ENCODE measurements at regions not wholly inside any gene's neighbourhood (a gene's known extent, or its start where the extent isn't known, plus 50 kb on each side); places are given as distances from the start of the nearest gene placed in this dataset.
"Not testable (repeated sequence)": the region's sequence is repeated elsewhere in the genome, so short reads cannot be mapped to it uniquely, and the experiment has no call there.

DNA sequence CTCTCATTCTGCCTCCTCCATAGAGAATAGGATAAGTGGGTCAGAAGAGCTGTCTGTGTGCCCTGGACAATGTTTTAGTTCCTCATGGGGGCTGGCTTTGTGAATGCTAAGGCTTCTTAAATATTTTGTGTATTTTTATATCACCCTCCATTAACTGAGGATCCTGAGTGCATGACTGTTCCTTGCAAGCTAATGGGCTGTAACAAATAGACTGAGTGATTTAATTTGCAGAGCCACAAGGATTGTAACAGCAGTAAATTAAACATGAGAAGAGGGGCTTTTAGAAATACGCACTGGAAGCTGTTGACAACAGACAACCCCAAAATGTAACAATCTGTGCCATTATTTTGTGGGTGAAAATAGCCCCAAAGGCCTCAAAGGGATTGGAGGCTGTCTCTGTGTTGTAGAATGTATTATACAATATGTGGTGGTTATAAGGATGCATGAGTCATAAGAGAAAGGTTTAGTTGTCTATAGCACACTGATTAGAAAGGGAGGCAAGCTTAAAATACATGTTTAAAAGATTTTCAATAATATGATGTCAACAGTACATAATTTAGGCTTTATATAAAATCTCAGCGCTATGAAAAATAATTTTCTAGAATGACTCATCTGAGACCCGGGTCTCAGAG, 152.7 kb upstream of the ACTBL2 start:
- ChIA-PET POLR2A (no interaction called here), CTCF (interaction anchor here (1.0 to 3.8 kb wide), 2 partner anchors 15 to 17 kb away, joined by 3 to 15 read pairs; no protein-coding TSS in a partner anchor)
- DNase-seq (ENCODE audit: low read depth) = no peak
- H3K4me3 ChIP-seq (ENCODE audit: low read depth, low read length) = no peak overlapping the region
- H3K36me3 ChIP-seq (ENCODE audit: control insufficient read depth, insufficient read depth, low read length) = no peaks in the 10 kb centered on the region
- TF ChIP-seq, protein P1, sequence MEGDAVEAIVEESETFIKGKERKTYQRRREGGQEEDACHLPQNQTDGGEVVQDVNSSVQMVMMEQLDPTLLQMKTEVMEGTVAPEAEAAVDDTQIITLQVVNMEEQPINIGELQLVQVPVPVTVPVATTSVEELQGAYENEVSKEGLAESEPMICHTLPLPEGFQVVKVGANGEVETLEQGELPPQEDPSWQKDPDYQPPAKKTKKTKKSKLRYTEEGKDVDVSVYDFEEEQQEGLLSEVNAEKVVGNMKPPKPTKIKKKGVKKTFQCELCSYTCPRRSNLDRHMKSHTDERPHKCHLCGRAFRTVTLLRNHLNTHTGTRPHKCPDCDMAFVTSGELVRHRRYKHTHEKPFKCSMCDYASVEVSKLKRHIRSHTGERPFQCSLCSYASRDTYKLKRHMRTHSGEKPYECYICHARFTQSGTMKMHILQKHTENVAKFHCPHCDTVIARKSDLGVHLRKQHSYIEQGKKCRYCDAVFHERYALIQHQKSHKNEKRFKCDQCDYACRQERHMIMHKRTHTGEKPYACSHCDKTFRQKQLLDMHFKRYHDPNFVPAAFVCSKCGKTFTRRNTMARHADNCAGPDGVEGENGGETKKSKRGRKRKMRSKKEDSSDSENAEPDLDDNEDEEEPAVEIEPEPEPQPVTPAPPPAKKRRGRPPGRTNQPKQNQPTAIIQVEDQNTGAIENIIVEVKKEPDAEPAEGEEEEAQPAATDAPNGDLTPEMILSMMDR (IDR thresholded peaks at IDR 0.05; ENCODE audit: insufficient read depth, low read depth, low read length) = no peak
- no peaks in the 10 kb centered on the region; the same call in none of the 2 replicates for H3K27me3 ChIP-seq (ENCODE audit: control insufficient read depth, insufficient read depth, low read length)

DNA sequence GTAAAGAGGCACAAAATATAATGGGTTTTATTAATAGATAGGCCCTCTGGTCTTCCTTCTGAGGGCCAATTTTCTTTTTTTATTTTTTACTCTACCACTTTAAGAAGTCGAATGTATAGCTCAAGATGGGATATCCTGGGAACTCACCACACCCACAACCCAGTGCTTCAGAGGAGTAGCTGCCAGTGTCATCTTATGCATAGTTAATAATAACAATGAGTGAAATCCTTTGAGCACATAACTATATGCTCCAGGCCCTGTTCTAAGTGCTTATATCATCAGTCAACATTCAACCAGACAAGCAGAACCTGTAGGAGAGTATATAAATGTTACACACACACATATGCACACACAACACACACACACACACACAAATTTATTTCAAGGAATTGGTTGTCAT, 150.3 kb upstream of the ACTBL2 start:
- no peaks in the 10 kb centered on the region; the same call in none of the 2 replicates for H3K27me3 ChIP-seq (ENCODE audit: control insufficient read depth, insufficient read depth, low read length)
- DNase-seq (ENCODE audit: low read depth) = no peak
- no peak overlapping the region for H3K4me3 ChIP-seq (ENCODE audit: low read depth, low read length)
- TF ChIP-seq, protein P1 (IDR thresholded peaks at IDR 0.05; ENCODE audit: insufficient read depth, low read depth, low read length) = no peak
- ChIA-PET CTCF (interaction anchor here (1.0 to 1.5 kb wide), 3 partner anchors 16 to 334 kb away, joined by 3 to 5 read pairs (median 3); no protein-coding TSS in a partner anchor), POLR2A (no interaction called here)
- H3K36me3 ChIP-seq (ENCODE audit: control insufficient read depth, insufficient read depth, low read length) = no peaks in the 10 kb centered on the region

DNA sequence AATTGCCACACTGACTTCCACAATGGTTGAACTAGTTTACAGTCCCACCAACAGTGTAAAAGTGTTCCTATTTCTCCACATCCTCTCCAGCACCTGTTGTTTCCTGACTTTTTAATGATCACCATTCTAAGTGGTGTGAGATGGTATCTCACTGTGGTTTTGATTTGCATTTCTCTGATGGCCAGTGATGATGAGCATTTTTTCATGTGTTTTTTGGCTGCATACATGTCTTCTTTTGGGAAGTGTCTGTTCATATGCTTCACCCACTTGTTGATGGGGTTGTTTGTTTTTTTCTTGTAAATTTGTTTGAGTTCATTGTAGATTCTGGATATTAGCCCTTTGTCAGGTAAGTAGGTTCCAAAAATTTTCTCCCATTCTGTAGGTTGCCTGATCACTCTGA, 148.5 kb upstream of the ACTBL2 start:
- CTCF ChIA-PET, POLR2A ChIA-PET: not testable (repeated sequence)

DNA sequence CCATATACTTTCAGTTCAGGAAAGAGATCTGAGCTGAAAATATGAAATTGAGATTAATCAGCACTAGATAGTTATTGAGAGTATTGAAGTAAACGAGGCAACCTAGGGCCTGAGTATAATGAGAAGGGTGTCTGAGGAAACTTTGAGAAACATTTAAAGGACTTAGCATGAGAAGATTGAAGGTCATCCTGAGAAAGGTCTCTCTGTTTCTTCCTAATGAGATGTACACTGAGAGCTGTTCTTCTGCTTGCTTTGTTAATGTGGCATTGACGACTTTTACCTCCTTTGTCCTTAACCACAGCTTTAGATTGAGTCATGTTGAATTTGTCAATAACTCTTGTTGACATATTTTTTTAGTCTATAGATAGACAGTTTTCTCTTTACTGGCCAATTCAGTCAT, 145.1 kb upstream of the ACTBL2 start:
- H3K27me3 ChIP-seq (ENCODE audit: control insufficient read depth, insufficient read depth, low read length) = no peaks in the 10 kb centered on the region; the same call in 1 of the 2 replicates
- no peak overlapping the region for H3K4me3 ChIP-seq (ENCODE audit: low read depth, low read length)
- no peaks in the 10 kb centered on the region for H3K36me3 ChIP-seq (ENCODE audit: control insufficient read depth, insufficient read depth, low read length)
- no peak for DNase-seq (ENCODE audit: low read depth)
- TF ChIP-seq, protein P1 (IDR thresholded peaks at IDR 0.05; ENCODE audit: insufficient read depth, low read depth, low read length) = no peak
- ChIA-PET POLR2A (no interaction called here), CTCF (interaction anchor here (0.9 to 2.3 kb wide), 3 partner anchors 17 to 22 kb away, joined by 3 to 6 read pairs (median 6); no protein-coding TSS in a partner anchor)

More for the DNA sequence above, 148.5 kb upstream of the ACTBL2 start:
- H3K27me3 ChIP-seq (ENCODE audit: control insufficient read depth, insufficient read depth, low read length); H3K4me3 ChIP-seq (ENCODE audit: low read depth, low read length); H3K36me3 ChIP-seq (ENCODE audit: control insufficient read depth, insufficient read depth, low read length); DNase-seq (ENCODE audit: low read depth): not testable (repeated sequence)

DNA sequence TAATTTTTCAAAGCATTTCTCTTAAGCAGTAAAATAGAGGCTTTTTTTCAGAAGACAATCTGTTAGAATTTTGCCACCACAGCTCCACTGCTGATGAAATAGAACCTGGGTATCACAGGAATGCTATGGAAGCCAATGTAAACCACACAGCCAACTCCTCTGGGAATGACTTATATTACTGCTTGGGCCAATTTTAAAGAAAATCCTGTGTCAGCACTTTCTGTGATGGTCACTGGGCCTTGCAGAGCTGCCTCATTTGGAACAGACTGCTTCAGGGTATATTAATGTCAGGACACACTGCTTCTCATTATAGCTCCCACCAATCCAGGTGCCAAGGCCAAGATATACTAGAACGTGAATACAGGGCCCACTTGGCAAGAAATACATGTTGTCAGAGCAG, 144.1 kb upstream of the ACTBL2 start:
- ChIA-PET POLR2A (no interaction called here), CTCF (interaction anchor here (1.3 to 1.4 kb wide), 2 partner anchors 11 to 23 kb away, joined by 3 to 6 read pairs; no protein-coding TSS in a partner anchor)
- Histone ChIP-seq H3K36me3 (ENCODE audit: control insufficient read depth, insufficient read depth, low read length) (no peaks in the 10 kb centered on the region), H3K27me3 (ENCODE audit: control insufficient read depth, insufficient read depth, low read length) (no peaks in the 10 kb centered on the region; the same call in 1 of the 2 replicates), H3K4me3 (ENCODE audit: low read depth, low read length) (no peak overlapping the region)
- TF ChIP-seq, protein P1 (IDR thresholded peaks at IDR 0.05; ENCODE audit: insufficient read depth, low read depth, low read length) = no peak
- DNase-seq (ENCODE audit: low read depth) = no peak

DNA sequence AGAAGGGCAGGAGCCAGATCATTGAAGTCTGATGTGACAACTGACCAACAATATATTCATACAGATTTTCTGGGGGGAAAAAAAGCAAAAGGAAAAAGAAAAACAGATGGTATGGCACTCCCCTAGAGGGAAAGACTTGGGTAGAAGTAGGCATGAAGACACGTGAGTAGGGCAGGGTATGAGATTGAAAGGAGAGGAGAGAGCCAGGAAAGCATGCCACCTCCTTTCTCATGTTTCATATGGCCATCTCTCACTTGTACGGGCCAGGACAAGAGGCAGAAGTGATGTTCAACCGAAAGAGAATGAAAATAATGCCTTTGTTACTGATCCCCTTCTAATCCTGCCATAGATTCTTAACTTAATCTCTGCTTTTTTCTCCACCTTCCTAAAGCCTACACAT, 139.0 kb upstream of the ACTBL2 start:
- ChIA-PET POLR2A (no interaction called here), CTCF (no interaction called here)
- no peak overlapping the region for H3K4me3 ChIP-seq (ENCODE audit: low read depth, low read length)
- DNase-seq (ENCODE audit: low read depth) = no peak
- H3K27me3 ChIP-seq (ENCODE audit: control insufficient read depth, insufficient read depth, low read length) = no peaks in the 10 kb centered on the region; the same call in 1 of the 2 replicates
- TF ChIP-seq, protein P1 (IDR thresholded peaks at IDR 0.05; ENCODE audit: insufficient read depth, low read depth, low read length) = no peak
- H3K36me3 ChIP-seq (ENCODE audit: control insufficient read depth, insufficient read depth, low read length) = no peaks in the 10 kb centered on the region

Data from BJ (cell line).